RWPE2 (cell line): ENCODE measurements at regions not wholly inside any gene's neighbourhood (a gene's known extent, or its start where the extent isn't known, plus 50 kb on each side); places are given as distances from the start of the nearest gene placed in this dataset.

ENCODE experiments used
- ATAC-seq: fragments of 200-7000 bp; cut with Tn5 transposase; 3 replicates; pipeline ENCODE4 v1.9.1; 2021; ENCODE audit warnings: low read depth
- DNase-seq: peaks from one replicate; pipeline ENCODE4 v3.0.0-alpha.2; 2020; ENCODE audit warnings: low spot score
- H3K27ac ChIP-seq: fragments of 450-650 bp; 2 replicates; pipeline ENCODE4 v1.5.1; 2017; ENCODE audit warnings: mild to moderate bottlenecking; ENCODE audit not compliant: poor library complexity, severe bottlenecking
- H3K27me3 ChIP-seq: fragments of 250-450 bp; sonication (Bioruptor Pico); 2 replicates; pipeline ENCODE4 v1.5.1; 2021; ENCODE audit warnings: mild to moderate bottlenecking, moderate library complexity; ENCODE audit not compliant: insufficient read depth, poor library complexity, severe bottlenecking
- H3K36me3 ChIP-seq: fragments of 250-450 bp; sonication (Bioruptor Pico); 2 replicates; pipeline ENCODE4 v1.5.1; 2020; ENCODE audit warnings: low read depth, mild to moderate bottlenecking, moderate library complexity
- H3K4me1 ChIP-seq: fragments of 250-450 bp; sonication (Bioruptor Pico); 2 replicates; pipeline ENCODE4 v1.5.1; 2021; ENCODE audit warnings: mild to moderate bottlenecking, moderate library complexity; ENCODE audit not compliant: insufficient read depth, poor library complexity, severe bottlenecking
- H3K4me3 ChIP-seq: fragments of 250-450 bp; sonication (Bioruptor Pico); 2 replicates; pipeline ENCODE4 v1.5.1; 2021; ENCODE audit warnings: mild to moderate bottlenecking, moderate library complexity; ENCODE audit not compliant: severe bottlenecking
- H3K9me3 ChIP-seq: fragments of 250-450 bp; sonication (Bioruptor Pico); 2 replicates; pipeline ENCODE4 v1.5.1; 2021; ENCODE audit warnings: mild to moderate bottlenecking, moderate library complexity; ENCODE audit not compliant: severe bottlenecking
- TF ChIP-seq, protein P1 (sequence below): fragments of 450-650 bp; IDR thresholded peaks from one replicate; pipeline ENCODE4 v1.5.1; 2017; ENCODE audit warnings: mild to moderate bottlenecking, moderate library complexity; ENCODE audit not compliant: poor library complexity, severe bottlenecking

GRCh38 chr3:124372775-124373174 is 357.5 kb upstream of the UMPS start:
- H3K4me3 ChIP-seq = no peak overlapping the region
- ATAC-seq = no peak
- no peak overlapping the region for H3K27ac ChIP-seq
- H3K36me3 ChIP-seq = no peaks in the 10 kb centered on the region
- TF ChIP-seq, protein P1, sequence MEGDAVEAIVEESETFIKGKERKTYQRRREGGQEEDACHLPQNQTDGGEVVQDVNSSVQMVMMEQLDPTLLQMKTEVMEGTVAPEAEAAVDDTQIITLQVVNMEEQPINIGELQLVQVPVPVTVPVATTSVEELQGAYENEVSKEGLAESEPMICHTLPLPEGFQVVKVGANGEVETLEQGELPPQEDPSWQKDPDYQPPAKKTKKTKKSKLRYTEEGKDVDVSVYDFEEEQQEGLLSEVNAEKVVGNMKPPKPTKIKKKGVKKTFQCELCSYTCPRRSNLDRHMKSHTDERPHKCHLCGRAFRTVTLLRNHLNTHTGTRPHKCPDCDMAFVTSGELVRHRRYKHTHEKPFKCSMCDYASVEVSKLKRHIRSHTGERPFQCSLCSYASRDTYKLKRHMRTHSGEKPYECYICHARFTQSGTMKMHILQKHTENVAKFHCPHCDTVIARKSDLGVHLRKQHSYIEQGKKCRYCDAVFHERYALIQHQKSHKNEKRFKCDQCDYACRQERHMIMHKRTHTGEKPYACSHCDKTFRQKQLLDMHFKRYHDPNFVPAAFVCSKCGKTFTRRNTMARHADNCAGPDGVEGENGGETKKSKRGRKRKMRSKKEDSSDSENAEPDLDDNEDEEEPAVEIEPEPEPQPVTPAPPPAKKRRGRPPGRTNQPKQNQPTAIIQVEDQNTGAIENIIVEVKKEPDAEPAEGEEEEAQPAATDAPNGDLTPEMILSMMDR = no peak
- no peaks in the 10 kb centered on the region for H3K9me3 ChIP-seq
- peaks cover 9% of the 10 kb centered on the region for H3K27me3 ChIP-seq
- no peak for DNase-seq
- no peaks in the 10 kb centered on the region for H3K4me1 ChIP-seq

- Histone ChIP-seq H3K36me3 (no peaks in the 10 kb centered on the region), H3K4me1 (no peaks in the 10 kb centered on the region), H3K27me3 (peaks cover 10% of the 10 kb centered on the region), H3K4me3 (no peak overlapping the region), H3K9me3 (no peaks in the 10 kb centered on the region), H3K27ac (no peak overlapping the region)
- TF ChIP-seq, protein P1 = no peak
- no peak for ATAC-seq
- DNase-seq = no peak
Measured at GRCh38 chr3:124373524-124373923, 356.7 kb upstream of the UMPS start.

- Histone ChIP-seq H3K27me3 (peaks cover 18% of the 10 kb centered on the region), H3K4me3 (no peak overlapping the region), H3K27ac (no peak overlapping the region), H3K4me1 (no peaks in the 10 kb centered on the region), H3K36me3 (no peaks in the 10 kb centered on the region), H3K9me3 (no peaks in the 10 kb centered on the region)
- ATAC-seq = no peak
- DNase-seq = no peak
- TF ChIP-seq, protein P1 = no peak
Measured at GRCh38 chr3:124374583-124374982, 355.7 kb upstream of the UMPS start.

GRCh38 chr3:124381575-124382333 is 348.5 kb upstream of the UMPS start:
- no peak overlapping the region for H3K27ac ChIP-seq
- H3K9me3 ChIP-seq = no peaks in the 10 kb centered on the region
- ATAC-seq (no peak), DNase-seq (no peak)
- H3K36me3 ChIP-seq = no peaks in the 10 kb centered on the region
- no peak overlapping the region for H3K4me3 ChIP-seq
- H3K4me1 ChIP-seq = no peaks in the 10 kb centered on the region
- TF ChIP-seq, protein P1 = no peak
- H3K27me3 ChIP-seq = peaks cover 49% of the 10 kb centered on the region

- DNase-seq = no peak
- 0 out of 3 replicates have a peak, but pooled peaks have one; percentile 19 for ATAC-seq
- TF ChIP-seq, protein P1 = no peak
- Histone ChIP-seq H3K4me3 (no peak overlapping the region), H3K9me3 (no peaks in the 10 kb centered on the region), H3K4me1 (no peaks in the 10 kb centered on the region), H3K36me3 (no peaks in the 10 kb centered on the region), H3K27me3 (peaks cover 60% of the 10 kb centered on the region), H3K27ac (no peak overlapping the region)
Measured at GRCh38 chr3:124383051-124383450, 347.2 kb upstream of the UMPS start.
